H9 (cell line): ENCODE measurements at regions not wholly inside any gene's neighbourhood (a gene's known extent, or its start where the extent isn't known, plus 50 kb on each side); places are given as distances from the start of the nearest gene placed in this dataset.
"Not testable (repeated sequence)": the region's sequence is repeated elsewhere in the genome, so short reads cannot be mapped to it uniquely, and the experiment has no call there.

Source experiments
- DNase-seq: peaks from one replicate; pipeline ENCODE4 v3.0.0-alpha.2; 2017
- H2AFZ ChIP-seq: one replicate; pipeline ENCODE4 v1.6.1; 2013; ENCODE audit warnings: mild to moderate bottlenecking, low read length, control low read depth, moderate library complexity
- H2AK5ac ChIP-seq: 2 replicates; pipeline ENCODE4 v1.6.1; 2013; ENCODE audit warnings: low read length, control low read depth, mixed read lengths; ENCODE audit not compliant: insufficient read length
- H2BK120ac ChIP-seq: one replicate; pipeline ENCODE4 v1.6.1; 2013; ENCODE audit warnings: low read depth, mild to moderate bottlenecking, low read length, control low read depth, inconsistent platforms; ENCODE audit not compliant: poor library complexity, severe bottlenecking
- H2BK12ac ChIP-seq: 2 replicates; pipeline ENCODE4 v1.6.1; 2013; ENCODE audit warnings: low read length, control low read depth, mixed read lengths, low read depth; ENCODE audit not compliant: insufficient read length
- H2BK15ac ChIP-seq: 2 replicates; pipeline ENCODE4 v1.6.1; 2013; ENCODE audit warnings: low read depth, low read length, control low read depth
- H2BK20ac ChIP-seq: one replicate; pipeline ENCODE4 v1.6.1; 2013; ENCODE audit warnings: low read depth, mild to moderate bottlenecking, low read length, control low read depth, inconsistent platforms; ENCODE audit not compliant: poor library complexity, severe bottlenecking
- H2BK5ac ChIP-seq: 2 replicates; pipeline ENCODE4 v1.6.1; 2013; ENCODE audit warnings: low read length, control low read depth, mixed read lengths; ENCODE audit not compliant: insufficient read length
- H3K14ac ChIP-seq: 2 replicates; pipeline ENCODE4 v1.6.1; 2013; ENCODE audit warnings: low read length, control low read depth; ENCODE audit not compliant: insufficient read depth
- H3K18ac ChIP-seq: 2 replicates; pipeline ENCODE4 v1.6.1; 2013; ENCODE audit warnings: low read depth, mild to moderate bottlenecking, mixed read lengths, low read length, control low read depth; ENCODE audit not compliant: insufficient read length
- H3K23ac ChIP-seq: 2 replicates; pipeline ENCODE4 v1.6.1; 2013; ENCODE audit warnings: low read length, control low read depth, mixed read lengths, low read depth; ENCODE audit not compliant: insufficient read length
- H3K23me2 ChIP-seq: 2 replicates; pipeline ENCODE4 v1.6.1; 2013; ENCODE audit warnings: low read depth, mild to moderate bottlenecking, mixed read lengths, low read length, control low read depth; ENCODE audit not compliant: insufficient read length, poor library complexity, severe bottlenecking
- H3K27ac ChIP-seq: 2 replicates; pipeline ENCODE4 v1.5.1; 2013; ENCODE audit warnings: low read length, control low read depth, mixed read lengths, low read depth; ENCODE audit not compliant: insufficient read length
- H3K27me3 ChIP-seq: 2 replicates; pipeline ENCODE4 v1.6.1; 2013; ENCODE audit warnings: low read length, control low read depth, inconsistent platforms; ENCODE audit not compliant: insufficient read depth
- H3K4ac ChIP-seq: 2 replicates; pipeline ENCODE4 v1.6.1; 2013; ENCODE audit warnings: low read depth, mild to moderate bottlenecking, control low read depth, inconsistent platforms, low read length, moderate library complexity
- H3K4me1 ChIP-seq: 2 replicates; pipeline ENCODE4 v1.6.1; 2013; ENCODE audit warnings: low read length, control low read depth, inconsistent platforms; ENCODE audit not compliant: insufficient read depth
- H3K4me2 ChIP-seq: 2 replicates; pipeline ENCODE4 v1.6.1; 2013; ENCODE audit warnings: low read length, control low read depth, mixed read lengths; ENCODE audit not compliant: insufficient read length, insufficient read depth
- H3K56ac ChIP-seq: 2 replicates; pipeline ENCODE4 v1.6.1; 2013; ENCODE audit warnings: low read depth, mild to moderate bottlenecking, mixed read lengths, low read length, control low read depth; ENCODE audit not compliant: insufficient read length
- H3K79me1 ChIP-seq: 2 replicates; pipeline ENCODE4 v1.6.1; 2013; ENCODE audit warnings: low read depth, mild to moderate bottlenecking, moderate library complexity, low read length, control low read depth, inconsistent platforms; ENCODE audit not compliant: insufficient read depth, poor library complexity, severe bottlenecking
- H3K79me2 ChIP-seq: 2 replicates; pipeline ENCODE4 v1.6.1; 2013; ENCODE audit warnings: low read length, control low read depth, inconsistent platforms; ENCODE audit not compliant: insufficient read depth
- H3K9ac ChIP-seq: 2 replicates; pipeline ENCODE4 v1.6.1; 2013; ENCODE audit warnings: low read length, control low read depth, mixed read lengths; ENCODE audit not compliant: insufficient read length; ENCODE audit errors: extremely low read depth
- H3K9me3 ChIP-seq: one replicate; pipeline ENCODE4 v1.6.1; 2013; ENCODE audit warnings: low read depth, low read length, inconsistent platforms; ENCODE audit not compliant: control insufficient read depth
- H3T11ph ChIP-seq: one replicate; pipeline ENCODE4 v1.6.1; 2013; ENCODE audit warnings: mild to moderate bottlenecking, low read length, control low read depth, inconsistent platforms
- H4K20me1 ChIP-seq: one replicate; pipeline ENCODE4 v1.6.1; 2013; ENCODE audit not compliant: control insufficient read depth, insufficient read length, insufficient read depth
- H4K5ac ChIP-seq: 2 replicates; pipeline ENCODE4 v1.6.1; 2013; ENCODE audit warnings: low read depth, mild to moderate bottlenecking, mixed read lengths, low read length, control low read depth; ENCODE audit not compliant: insufficient read length
- H4K8ac ChIP-seq: replicated peaks from 2 replicates; pipeline ENCODE4 v1.6.1; 2013; ENCODE audit warnings: low read length, control low read depth, mixed read lengths, low read depth; ENCODE audit not compliant: insufficient read length
- H4K91ac ChIP-seq: 2 replicates; pipeline ENCODE4 v1.6.1; 2013; ENCODE audit warnings: low read depth, mild to moderate bottlenecking, moderate library complexity, mixed read lengths, low read length, control low read depth; ENCODE audit not compliant: insufficient read length
- H3K27ac Mint-ChIP-seq, 3 experiments: 2 replicates in 2 of 3; 3 replicates in 1 of 3; pipeline ENCODE4 v1.8.0; 2020 to 2021; ENCODE audit warnings: mixed read lengths in 3 of 3, mild to moderate bottlenecking in 1 of 3, moderate library complexity in 1 of 3
- H3K27me3 Mint-ChIP-seq: 2 replicates; pipeline ENCODE4 v1.8.0; 2021; ENCODE audit warnings: low read depth, mild to moderate bottlenecking, moderate library complexity, mixed read lengths
- H3K36me3 Mint-ChIP-seq, 3 experiments: 2 replicates in 2 of 3; 3 replicates in 1 of 3; pipeline ENCODE4 v1.8.0; 2020 to 2021; ENCODE audit warnings: low read depth in 3 of 3, mixed read lengths in 3 of 3; ENCODE audit not compliant: insufficient read depth in 1 of 3
- H3K4me1 Mint-ChIP-seq, 2 experiments: 2 replicates each; pipeline ENCODE4 v1.8.0; 2020; ENCODE audit warnings: mixed read lengths in 2 of 2
- H3K4me3 Mint-ChIP-seq, 2 experiments: 2 replicates in 1 of 2; 3 replicates in 1 of 2; pipeline ENCODE4 v1.8.0; 2020 to 2021; ENCODE audit warnings: mild to moderate bottlenecking in 2 of 2, mixed read lengths in 2 of 2, moderate library complexity in 1 of 2
- H3K9me3 Mint-ChIP-seq, 2 experiments: 2 replicates in 1 of 2; 3 replicates in 1 of 2; pipeline ENCODE4 v1.8.0; 2020; ENCODE audit warnings: mild to moderate bottlenecking in 2 of 2, mixed read lengths in 2 of 2, moderate library complexity in 1 of 2
- CTCF ChIP-seq: fragments of 200-600 bp; sonication (generic); conservative IDR thresholded peaks from 3 replicates; pipeline ENCODE4 v1.8.0; 2021; ENCODE audit warnings: antibody characterized with exemption, mild to moderate bottlenecking
- WGBS: extraction: QIAGEN DNeasy Blood & Tissue Kit; methylation state at CpG from one replicate; pipeline ENCODE4 v1.1.7; 2013; ENCODE audit warnings: missing lambda C conversion rate, low lambda C conversion rate, mixed read lengths; ENCODE audit not compliant: insufficient read length; ENCODE audit errors: extremely low coverage; 5-methylcytosine and 5-hydroxymethylcytosine counted together

GRCh38 chr5:158450751-158451171, 591.8 kb upstream of the CLINT1 start:
- no peak overlapping the region for H2BK15ac ChIP-seq
- H3K4me3 Mint-ChIP-seq: no peak overlapping the region
- no peak overlapping the region for H3T11ph ChIP-seq
- no peak overlapping the region for H3K4me2 ChIP-seq
- H3K9me3 ChIP-seq: no peaks in the 10 kb centered on the region
- H4K91ac ChIP-seq: no peak overlapping the region
- H3K27me3 Mint-ChIP-seq: no peaks in the 10 kb centered on the region; the same call in 1 of the 2 replicates
- H3K56ac ChIP-seq: no peak overlapping the region
- no CpG with 5 or more reads among the region's 5 CpGs for WGBS
- no peak overlapping the region for H4K5ac ChIP-seq
- peaks cover 3 to 7% (median 3%) of the 10 kb centered on the region in 3 experiments; a peak in 5 of 7 replicates for H3K36me3 Mint-ChIP-seq
- no peaks in the 10 kb centered on the region for H3K27me3 ChIP-seq
- no peaks in the 10 kb centered on the region for H3K23me2 ChIP-seq
- no peaks in the 10 kb centered on the region; the same call in 1 of the 2 replicates for H3K4me1 ChIP-seq
- no peak overlapping the region for H3K27ac Mint-ChIP-seq
- H4K20me1 ChIP-seq: no peaks in the 10 kb centered on the region
- no peak overlapping the region for H3K23ac ChIP-seq
- no peak overlapping the region for H4K8ac ChIP-seq
- H2BK120ac ChIP-seq: no peak overlapping the region
- H3K27ac ChIP-seq: no peak overlapping the region
- no peaks in the 10 kb centered on the region for H3K79me1 ChIP-seq
- no peak for DNase-seq
- H3K4ac ChIP-seq: no peak overlapping the region
- no peak overlapping the region for H2BK12ac ChIP-seq
- no peaks in the 10 kb centered on the region for H3K4me1 Mint-ChIP-seq
- no peak overlapping the region for H2AFZ ChIP-seq
- H3K18ac ChIP-seq: no peak overlapping the region
- H3K9me3 Mint-ChIP-seq: peaks cover 7 to 8% of the 10 kb centered on the region in 2 experiments
- no peak overlapping the region for H2BK20ac ChIP-seq
- no peak overlapping the region for H3K14ac ChIP-seq
- no peak overlapping the region for H2AK5ac ChIP-seq
- no peak overlapping the region for H2BK5ac ChIP-seq
- H3K9ac ChIP-seq: no peak overlapping the region
- TF ChIP-seq CTCF: no peak
- H3K79me2 ChIP-seq: no peaks in the 10 kb centered on the region

DNA sequence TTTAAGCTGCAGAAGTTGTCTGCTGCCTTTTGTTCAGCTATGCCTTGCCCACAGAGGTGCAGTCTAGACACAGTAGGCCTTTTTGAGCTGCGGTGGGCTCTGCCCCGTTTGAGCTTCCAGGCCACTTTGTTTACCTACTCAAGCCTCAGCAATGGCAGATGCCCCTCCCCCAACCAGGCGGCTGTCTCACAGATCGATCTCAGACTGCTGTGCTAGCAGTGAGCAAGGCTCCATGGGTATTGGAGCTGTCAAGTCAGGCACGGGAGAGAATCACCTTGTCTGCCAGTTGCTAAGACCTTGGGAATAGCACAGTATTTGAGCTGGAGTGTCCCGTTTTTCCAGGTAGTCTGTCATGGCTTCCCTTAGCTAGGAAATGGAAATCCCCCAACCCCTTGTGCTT, 587.8 kb upstream of the CLINT1 start:
- Mint-ChIP-seq H3K9me3 (peaks cover 29 to 33% of the 10 kb centered on the region in 2 experiments), H3K36me3 (peaks cover 11 to 31% (median 22%) of the 10 kb centered on the region in 3 experiments)
- no CpG with 5 or more reads among the region's 6 CpGs for WGBS
- H2BK20ac ChIP-seq, H3K27me3 ChIP-seq, H3T11ph ChIP-seq, H3K9me3 ChIP-seq, H3K27ac ChIP-seq, H3K23ac ChIP-seq, H3K4me1 ChIP-seq, H3K79me2 ChIP-seq, H4K8ac ChIP-seq, H3K4me2 ChIP-seq, H4K91ac ChIP-seq, H2BK5ac ChIP-seq, H3K18ac ChIP-seq, H2AFZ ChIP-seq, H3K56ac ChIP-seq, H2BK15ac ChIP-seq, H3K23me2 ChIP-seq, H4K5ac ChIP-seq, H2BK120ac ChIP-seq, H3K4me3 Mint-ChIP-seq, H3K14ac ChIP-seq, H3K27me3 Mint-ChIP-seq, H3K4me1 Mint-ChIP-seq, H3K27ac Mint-ChIP-seq, H2BK12ac ChIP-seq, H3K4ac ChIP-seq, H3K9ac ChIP-seq, H2AK5ac ChIP-seq, DNase-seq, H4K20me1 ChIP-seq, H3K79me1 ChIP-seq: not testable (repeated sequence)
